GM12878 (cell line): ENCODE measurements at regions not wholly inside any gene's neighbourhood (a gene's known extent, or its start where the extent isn't known, plus 50 kb on each side); places are given as distances from the start of the nearest gene placed in this dataset.

Experiments
- ATAC-seq: fragments of 200-7000 bp; cut with Tn5 transposase; 3 replicates; pipeline ENCODE4 v1.9.1; 2020; ENCODE audit warnings: mild to moderate bottlenecking, moderate library complexity
- BruUV-seq: library from RNA; stranded (reverse); fragments of 400-500 nt; replicated peaks from 2 replicates; lab custom pipeline; 2021; lab: Mats Ljungman, UMichigan
- CTCF ChIA-PET: fragments of 300-600 bp; sonication (Branson Sonifier 250); formaldehyde crosslinking; extraction: SDS; loops from one replicate; lab custom pipeline; 2021; ENCODE audit warnings: inconsistent platforms; lab: Yijun Ruan, JAX
- POLR2A ChIA-PET: fragments of 350-600 bp; formaldehyde crosslinking; extraction: SDS; loops from one replicate; lab custom pipeline; 2021; ENCODE audit warnings: inconsistent platforms; lab: Charles Lee
- RAD21 ChIA-PET: fragments of 300-600 bp; sonication (Branson Sonifier 250); formaldehyde crosslinking; loops from one replicate; lab custom pipeline; 2023; ENCODE audit warnings: antibody characterized with exemption; ENCODE audit not compliant: unreplicated experiment; lab: Charles Lee
- SMC1A ChIA-PET: fragments of 300-600 bp; sonication (Branson Sonifier 250); formaldehyde crosslinking; loops from one replicate; lab custom pipeline; 2023; ENCODE audit not compliant: unreplicated experiment, uncharacterized antibody; lab: Charles Lee
- DNase-seq: peaks from one replicate; pipeline ENCODE4 v3.0.0-alpha.2; 2011; ENCODE audit warnings: low read depth, low spot score
- FAIRE-seq: peaks from 3 replicates; lab custom pipeline; 2011; peaks lifted over from hg19 to GRCh38; lab: Jason Lieb, UNC
- H2AFZ ChIP-seq: 2 replicates; pipeline ENCODE4 v1.6.0; 2011; ENCODE audit warnings: low read depth, low read length, control low read depth; ENCODE audit not compliant: control insufficient read depth
- H3K27ac ChIP-seq: 2 replicates; pipeline ENCODE4 v1.5.1; 2011; ENCODE audit warnings: control low read depth; ENCODE audit not compliant: control insufficient read depth, insufficient read depth
- H3K27me3 ChIP-seq, 2 experiments: replicated peaks in 1 of 2; 2 replicates each; pipeline versions ENCODE4 v1.6.0 to v1.6.1; 2011; ENCODE audit warnings: low read length in 1 of 2; ENCODE audit not compliant: control insufficient read depth in 2 of 2, insufficient read depth in 2 of 2
- H3K36me3 ChIP-seq, 2 experiments: 2 replicates each; pipeline ENCODE4 v1.5.1; 2011; ENCODE audit warnings: low read length in 1 of 2; ENCODE audit not compliant: control insufficient read depth in 2 of 2, insufficient read depth in 2 of 2
- H3K4me1 ChIP-seq: 2 replicates; pipeline ENCODE4 v1.6.1; 2011; ENCODE audit warnings: mild to moderate bottlenecking, low read length, moderate library complexity, mixed read lengths; ENCODE audit not compliant: control insufficient read depth, insufficient read depth
- H3K4me2 ChIP-seq: 2 replicates; pipeline ENCODE4 v1.6.0; 2011; ENCODE audit warnings: control low read depth; ENCODE audit not compliant: control insufficient read depth, insufficient read depth
- H3K4me3 ChIP-seq: fragments of 200-600 bp; sonication (generic); 2 replicates; pipeline ENCODE4 v1.5.1; 2016
- H3K79me2 ChIP-seq: 2 replicates; pipeline ENCODE4 v1.6.0; 2011; ENCODE audit warnings: low read length; ENCODE audit not compliant: control insufficient read depth, insufficient read depth
- H3K9ac ChIP-seq: 2 replicates; pipeline ENCODE4 v1.8.0; 2011; ENCODE audit warnings: low read length, control low read depth, mixed read lengths; ENCODE audit not compliant: control insufficient read depth, insufficient read depth
- H3K9me3 ChIP-seq: replicated peaks from 3 replicates; pipeline ENCODE4 v1.5.1; 2011; ENCODE audit warnings: mild to moderate bottlenecking, low read length; ENCODE audit not compliant: control insufficient read depth, insufficient read depth
- H4K20me1 ChIP-seq: 2 replicates; pipeline ENCODE4 v1.6.0; 2011; ENCODE audit not compliant: control insufficient read depth, insufficient read depth
- CBFB ChIP-seq: IDR thresholded peaks from 2 replicates; pipeline ENCODE4 v1.6.1; 2016; ENCODE audit warnings: antibody characterized with exemption, low read depth
- CREB1 ChIP-seq: IDR thresholded peaks from 2 replicates; pipeline ENCODE4 v1.6.1; 2012; ENCODE audit warnings: low read depth, mild to moderate bottlenecking, inconsistent platforms
- EED ChIP-seq: sonication (generic); IDR thresholded peaks from 2 replicates; pipeline ENCODE4 v1.6.1; 2016; ENCODE audit warnings: antibody characterized with exemption, low read depth
- FOS ChIP-seq: IDR thresholded peaks from 3 replicates; pipeline ENCODE4 v1.6.1; 2011; ENCODE audit warnings: borderline replicate concordance; ENCODE audit not compliant: insufficient read length; ENCODE audit errors: extremely low read depth
- JUND ChIP-seq: IDR thresholded peaks from 2 replicates; pipeline ENCODE4 v1.6.1; 2012; ENCODE audit warnings: low read depth, mild to moderate bottlenecking, low read length, improper control_type of control experiment, moderate library complexity
- KDM1A ChIP-seq: fragments of 200-600 bp; sonication (generic); IDR thresholded peaks from 2 replicates; pipeline ENCODE4 v1.6.1; 2016; ENCODE audit warnings: borderline replicate concordance
- MYC ChIP-seq: IDR thresholded peaks from 2 replicates; pipeline ENCODE4 v1.6.1; 2011; ENCODE audit warnings: mild to moderate bottlenecking, low read length, moderate library complexity, inconsistent platforms; ENCODE audit not compliant: insufficient read depth, insufficient replicate concordance, insufficient read length, severe bottlenecking
- NR2C2 ChIP-seq: IDR thresholded peaks from 2 replicates; pipeline ENCODE4 v1.6.1; 2011; ENCODE audit warnings: borderline replicate concordance, low read depth; ENCODE audit not compliant: control insufficient read depth, insufficient read length
- PML ChIP-seq: IDR thresholded peaks from 2 replicates; pipeline ENCODE4 v1.6.1; 2012; ENCODE audit warnings: low read length, inconsistent platforms
- POU2F2 ChIP-seq: IDR thresholded peaks from 3 replicates; pipeline ENCODE4 v1.6.1; 2011; ENCODE audit warnings: low read depth, mild to moderate bottlenecking, low read length, borderline replicate concordance
- RFX5 ChIP-seq: IDR thresholded peaks from 2 replicates; pipeline ENCODE4 v1.6.1; 2011; ENCODE audit warnings: low read depth, low read length, improper control_type of control experiment
- SREBF2 ChIP-seq: IDR thresholded peaks from 2 replicates; pipeline ENCODE4 v1.6.1; 2012; ENCODE audit warnings: mild to moderate bottlenecking, low read length
- WGBS: methylation state at CpG from one replicate; pipeline ENCODE4 v1.1.6; 2016; ENCODE audit warnings: low lambda C conversion rate; ENCODE audit not compliant: insufficient replicate concordance, insufficient coverage; ENCODE audit errors: missing lambda C conversion rate; 5-methylcytosine and 5-hydroxymethylcytosine counted together
- in situ Hi-C: fragments of 300-500 bp; cut with MboI; formaldehyde crosslinking; loops from 9 replicates; pipeline ENCODE4 v1.14.3; 2018; ENCODE audit warnings: mixed read lengths
- intact Hi-C: fragments of 100-400 bp; cut with micrococcal nuclease; formaldehyde crosslinking; loops from one replicate; pipeline ENCODE4 v1.14.2; 2022; ENCODE audit not compliant: unreplicated experiment
- TF ChIP-seq, protein P1 (sequence below): fragments of 450-650 bp; IDR thresholded peaks from 2 replicates; pipeline ENCODE4 v1.6.1; 2018; ENCODE audit warnings: mild to moderate bottlenecking, low read depth, moderate library complexity; ENCODE audit not compliant: partially characterized antibody
- TF ChIP-seq, protein P2 (sequence below): fragments of 450-650 bp; IDR thresholded peaks from 2 replicates; pipeline ENCODE4 v1.6.1; 2016; ENCODE audit warnings: mild to moderate bottlenecking, moderate library complexity, borderline replicate concordance

- BruUV-seq = no TSS peak
- no peak overlapping the region for H3K4me2 ChIP-seq
- CTCF ChIA-PET = interaction anchor here (1.3 kb wide), 1 partner anchor 14 kb away, joined by 4 read pairs; no protein-coding TSS in a partner anchor
- SMC1A ChIA-PET = interaction anchor here (1.4 kb wide), 1 partner anchor 19 kb away, joined by 3 read pairs; no protein-coding TSS in a partner anchor
- ATAC-seq (no peak), DNase-seq (no peak)
- no peaks in the 10 kb centered on the region for H3K9me3 ChIP-seq
- intact Hi-C loops = no loop called here
- no peak overlapping the region for H2AFZ ChIP-seq
- in situ Hi-C loops = no loop called here
- no peaks in the 10 kb centered on the region for H3K79me2 ChIP-seq
- no peak overlapping the region for H3K27ac ChIP-seq
- H3K9ac ChIP-seq = no peak overlapping the region
- H4K20me1 ChIP-seq = no peaks in the 10 kb centered on the region
- POLR2A ChIA-PET = no interaction called here
- TF ChIP-seq MYC = no peak
- no peak for TF ChIP-seq PML
- no peak for TF ChIP-seq FOS
- TF ChIP-seq, protein P1, sequence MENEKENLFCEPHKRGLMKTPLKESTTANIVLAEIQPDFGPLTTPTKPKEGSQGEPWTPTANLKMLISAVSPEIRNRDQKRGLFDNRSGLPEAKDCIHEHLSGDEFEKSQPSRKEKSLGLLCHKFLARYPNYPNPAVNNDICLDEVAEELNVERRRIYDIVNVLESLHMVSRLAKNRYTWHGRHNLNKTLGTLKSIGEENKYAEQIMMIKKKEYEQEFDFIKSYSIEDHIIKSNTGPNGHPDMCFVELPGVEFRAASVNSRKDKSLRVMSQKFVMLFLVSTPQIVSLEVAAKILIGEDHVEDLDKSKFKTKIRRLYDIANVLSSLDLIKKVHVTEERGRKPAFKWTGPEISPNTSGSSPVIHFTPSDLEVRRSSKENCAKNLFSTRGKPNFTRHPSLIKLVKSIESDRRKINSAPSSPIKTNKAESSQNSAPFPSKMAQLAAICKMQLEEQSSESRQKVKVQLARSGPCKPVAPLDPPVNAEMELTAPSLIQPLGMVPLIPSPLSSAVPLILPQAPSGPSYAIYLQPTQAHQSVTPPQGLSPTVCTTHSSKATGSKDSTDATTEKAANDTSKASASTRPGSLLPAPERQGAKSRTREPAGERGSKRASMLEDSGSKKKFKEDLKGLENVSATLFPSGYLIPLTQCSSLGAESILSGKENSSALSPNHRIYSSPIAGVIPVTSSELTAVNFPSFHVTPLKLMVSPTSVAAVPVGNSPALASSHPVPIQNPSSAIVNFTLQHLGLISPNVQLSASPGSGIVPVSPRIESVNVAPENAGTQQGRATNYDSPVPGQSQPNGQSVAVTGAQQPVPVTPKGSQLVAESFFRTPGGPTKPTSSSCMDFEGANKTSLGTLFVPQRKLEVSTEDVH = no peak
- no peak for TF ChIP-seq NR2C2
- TF ChIP-seq, protein P2, sequence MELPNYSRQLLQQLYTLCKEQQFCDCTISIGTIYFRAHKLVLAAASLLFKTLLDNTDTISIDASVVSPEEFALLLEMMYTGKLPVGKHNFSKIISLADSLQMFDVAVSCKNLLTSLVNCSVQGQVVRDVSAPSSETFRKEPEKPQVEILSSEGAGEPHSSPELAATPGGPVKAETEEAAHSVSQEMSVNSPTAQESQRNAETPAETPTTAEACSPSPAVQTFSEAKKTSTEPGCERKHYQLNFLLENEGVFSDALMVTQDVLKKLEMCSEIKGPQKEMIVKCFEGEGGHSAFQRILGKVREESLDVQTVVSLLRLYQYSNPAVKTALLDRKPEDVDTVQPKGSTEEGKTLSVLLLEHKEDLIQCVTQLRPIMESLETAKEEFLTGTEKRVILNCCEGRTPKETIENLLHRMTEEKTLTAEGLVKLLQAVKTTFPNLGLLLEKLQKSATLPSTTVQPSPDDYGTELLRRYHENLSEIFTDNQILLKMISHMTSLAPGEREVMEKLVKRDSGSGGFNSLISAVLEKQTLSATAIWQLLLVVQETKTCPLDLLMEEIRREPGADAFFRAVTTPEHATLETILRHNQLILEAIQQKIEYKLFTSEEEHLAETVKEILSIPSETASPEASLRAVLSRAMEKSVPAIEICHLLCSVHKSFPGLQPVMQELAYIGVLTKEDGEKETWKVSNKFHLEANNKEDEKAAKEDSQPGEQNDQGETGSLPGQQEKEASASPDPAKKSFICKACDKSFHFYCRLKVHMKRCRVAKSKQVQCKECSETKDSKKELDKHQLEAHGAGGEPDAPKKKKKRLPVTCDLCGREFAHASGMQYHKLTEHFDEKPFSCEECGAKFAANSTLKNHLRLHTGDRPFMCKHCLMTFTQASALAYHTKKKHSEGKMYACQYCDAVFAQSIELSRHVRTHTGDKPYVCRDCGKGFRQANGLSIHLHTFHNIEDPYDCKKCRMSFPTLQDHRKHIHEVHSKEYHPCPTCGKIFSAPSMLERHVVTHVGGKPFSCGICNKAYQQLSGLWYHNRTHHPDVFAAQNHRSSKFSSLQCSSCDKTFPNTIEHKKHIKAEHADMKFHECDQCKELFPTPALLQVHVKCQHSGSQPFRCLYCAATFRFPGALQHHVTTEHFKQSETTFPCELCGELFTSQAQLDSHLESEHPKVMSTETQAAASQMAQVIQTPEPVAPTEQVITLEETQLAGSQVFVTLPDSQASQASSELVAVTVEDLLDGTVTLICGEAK = no peak
- no peak for TF ChIP-seq POU2F2
- TF ChIP-seq RFX5 = no peak
- TF ChIP-seq CREB1 = no peak
- TF ChIP-seq SREBF2 = no peak
- no peak for TF ChIP-seq EED
- TF ChIP-seq KDM1A = no peak
- no peak for TF ChIP-seq JUND
- TF ChIP-seq CBFB = no peak
- TF ChIP-seq, all 136 proteins: peak for 0
- Histone ChIP-seq H3K27me3 (no peaks in the 10 kb centered on the region), H3K4me3 (no peak overlapping the region), H3K36me3 (no peaks in the 10 kb centered on the region), H3K4me1 (no peaks in the 10 kb centered on the region)
- WGBS = 0% methylated on average over 1 of the region's 1 CpG
- RAD21 ChIA-PET = no interaction called here
- no peak for FAIRE-seq
Measured at GRCh38 chr1:76006234-76006633, 68.3 kb upstream of the ST6GALNAC3 start.
